CD4-positive, alpha-beta T cell (primary cell): ENCODE measurements at regions not wholly inside any gene's neighbourhood (a gene's known extent, or its start where the extent isn't known, plus 50 kb on each side); places are given as distances from the start of the nearest gene placed in this dataset.
A peak's percentile ranks its signal among the peaks of the same experiment; 100 is the strongest.

Experiments used
- ATAC-seq: fragments of 200-7000 bp; cut with Tn5 transposase; one replicate; pipeline ENCODE4 v1.10.0; 2022; ENCODE audit warnings: mild to moderate bottlenecking; ENCODE audit not compliant: poor library complexity
- CTCF ChIA-PET: fragments of 350-600 bp; sonication (Branson Sonifier 250); formaldehyde crosslinking; loops from one replicate; lab custom pipeline; 2021; ENCODE audit warnings: antibody characterized with exemption, inconsistent platforms; lab: Charles Lee
- POLR2A ChIA-PET: fragments of 350-600 bp; sonication (Branson Sonifier 250); formaldehyde crosslinking; loops from one replicate; lab custom pipeline; 2021; ENCODE audit warnings: antibody characterized with exemption, inconsistent platforms; lab: Charles Lee
- DNase-seq, 14 experiments: peaks; one replicate each; pipeline ENCODE4 v3.0.0-alpha.2; 2013 to 2020; ENCODE audit warnings: mixed read lengths in 2 of 14
- H3K27ac ChIP-seq, 2 donors: one replicate each; pipeline versions ENCODE4 v1.5.1 to v1.7.0; 2013; ENCODE audit warnings: low read length in 2 of 2, low read depth in 1 of 2, mild to moderate bottlenecking in 1 of 2
- H3K27me3 ChIP-seq, 2 experiments: 1 replicate in 1 of 2; 2 replicates in 1 of 2; pipeline versions ENCODE4 v1.6.1 to v1.7.0; 2013; ENCODE audit warnings: low read length in 2 of 2, control low read depth in 1 of 2, mild to moderate bottlenecking in 1 of 2, moderate library complexity in 1 of 2; ENCODE audit not compliant: insufficient read depth in 2 of 2, control insufficient read depth in 1 of 2
- H3K36me3 ChIP-seq: one replicate; pipeline ENCODE4 v1.6.1; 2013; ENCODE audit warnings: low read length, control low read depth; ENCODE audit not compliant: insufficient read depth
- H3K4me1 ChIP-seq: one replicate; pipeline ENCODE4 v1.6.1; 2013; ENCODE audit warnings: low read length, control low read depth; ENCODE audit not compliant: insufficient read depth
- H3K4me3 ChIP-seq: one replicate; pipeline ENCODE4 v1.5.1; 2013; ENCODE audit warnings: mild to moderate bottlenecking, low read length, moderate library complexity
- H3K9me3 ChIP-seq, 2 experiments: 1 replicate in 1 of 2; 2 replicates in 1 of 2; pipeline versions ENCODE4 v1.6.1 to v1.7.0; 2013; ENCODE audit warnings: low read length in 2 of 2, mild to moderate bottlenecking in 2 of 2, control low read depth in 1 of 2, moderate library complexity in 1 of 2; ENCODE audit not compliant: control insufficient read depth in 1 of 2, insufficient read depth in 1 of 2
- H3K27ac Mint-ChIP-seq: one replicate; pipeline ENCODE4 v1.8.0; 2020; ENCODE audit warnings: mixed read lengths
- H3K27me3 Mint-ChIP-seq: one replicate; pipeline ENCODE4 v1.8.0; 2021; ENCODE audit warnings: mixed read lengths
- H3K36me3 Mint-ChIP-seq: one replicate; pipeline ENCODE4 v1.8.0; 2021; ENCODE audit warnings: low read depth, mixed read lengths
- H3K4me1 Mint-ChIP-seq: one replicate; pipeline ENCODE4 v1.8.0; 2021; ENCODE audit warnings: low read depth, mixed read lengths
- H3K4me3 Mint-ChIP-seq: one replicate; pipeline ENCODE4 v1.8.0; 2020; ENCODE audit warnings: mild to moderate bottlenecking, mixed read lengths
- H3K9me3 Mint-ChIP-seq: one replicate; pipeline ENCODE4 v1.8.0; 2020; ENCODE audit warnings: mixed read lengths
- intact Hi-C, 2 experiments: fragments of 100-400 bp; cut with DNase I in 1 of 2; cut with micrococcal nuclease in 1 of 2; formaldehyde crosslinking; loops; one replicate each; pipeline versions ENCODE4 v1.15.1 to v1.9.0; 2023 to 2025; cut with DNase I, micrococcal nuclease
- TF ChIP-seq, protein P1 (sequence below): fragments of 200-600 bp; IDR thresholded peaks from one replicate; pipeline ENCODE4 v1.8.0; 2022; ENCODE audit warnings: antibody characterized with exemption, mild to moderate bottlenecking

DNA sequence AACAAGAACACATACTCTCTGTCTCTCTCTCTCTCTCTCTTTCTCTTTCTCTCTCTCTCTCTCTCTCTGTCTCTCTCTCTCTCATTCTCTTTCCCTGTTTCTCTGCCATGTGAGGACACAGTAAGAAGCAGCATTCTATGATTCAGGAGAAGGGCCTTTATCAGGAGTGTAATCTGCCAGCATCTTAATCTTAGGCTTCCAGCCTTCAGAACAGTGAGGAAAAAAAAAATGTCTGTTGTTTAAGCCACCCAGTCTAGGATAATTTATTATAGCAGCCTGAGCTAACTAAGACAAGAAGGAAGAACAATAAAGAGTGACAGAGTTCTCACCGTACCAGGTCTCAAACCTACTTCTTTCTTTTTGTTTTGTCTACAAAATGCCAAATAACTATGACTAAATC is 399.4 kb downstream of the SOCS6 start:
- no peak for DNase-seq
- POLR2A ChIA-PET: interaction anchor here (0.6 kb wide), 1 partner anchor 15 kb away, joined by 4 read pairs; no protein-coding TSS in a partner anchor
- no peak overlapping the region for H3K4me3 Mint-ChIP-seq
- TF ChIP-seq, protein P1, sequence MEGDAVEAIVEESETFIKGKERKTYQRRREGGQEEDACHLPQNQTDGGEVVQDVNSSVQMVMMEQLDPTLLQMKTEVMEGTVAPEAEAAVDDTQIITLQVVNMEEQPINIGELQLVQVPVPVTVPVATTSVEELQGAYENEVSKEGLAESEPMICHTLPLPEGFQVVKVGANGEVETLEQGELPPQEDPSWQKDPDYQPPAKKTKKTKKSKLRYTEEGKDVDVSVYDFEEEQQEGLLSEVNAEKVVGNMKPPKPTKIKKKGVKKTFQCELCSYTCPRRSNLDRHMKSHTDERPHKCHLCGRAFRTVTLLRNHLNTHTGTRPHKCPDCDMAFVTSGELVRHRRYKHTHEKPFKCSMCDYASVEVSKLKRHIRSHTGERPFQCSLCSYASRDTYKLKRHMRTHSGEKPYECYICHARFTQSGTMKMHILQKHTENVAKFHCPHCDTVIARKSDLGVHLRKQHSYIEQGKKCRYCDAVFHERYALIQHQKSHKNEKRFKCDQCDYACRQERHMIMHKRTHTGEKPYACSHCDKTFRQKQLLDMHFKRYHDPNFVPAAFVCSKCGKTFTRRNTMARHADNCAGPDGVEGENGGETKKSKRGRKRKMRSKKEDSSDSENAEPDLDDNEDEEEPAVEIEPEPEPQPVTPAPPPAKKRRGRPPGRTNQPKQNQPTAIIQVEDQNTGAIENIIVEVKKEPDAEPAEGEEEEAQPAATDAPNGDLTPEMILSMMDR: no peak
- H3K36me3 Mint-ChIP-seq: peaks cover 7% of the 10 kb centered on the region
- H3K4me1 Mint-ChIP-seq: peaks cover 39% of the 10 kb centered on the region
- Histone ChIP-seq H3K4me3 (no peak overlapping the region), H3K36me3 (no peaks in the 10 kb centered on the region), H3K27me3 (no peaks in the 10 kb centered on the region), H3K27ac (no peak overlapping the region), H3K4me1 (no peaks in the 10 kb centered on the region), H3K9me3 (no peaks in the 10 kb centered on the region)
- peak overlapping the region; percentile 62 for H3K27ac Mint-ChIP-seq
- H3K9me3 Mint-ChIP-seq: peaks cover 5% of the 10 kb centered on the region
- CTCF ChIA-PET: no interaction called here
- no peak for ATAC-seq
- intact Hi-C loops: loop anchor here in 1 of 2 experiments (2.0 kb wide), 1 partner anchor 47 kb away; no protein-coding TSS in a partner anchor
- no peaks in the 10 kb centered on the region for H3K27me3 Mint-ChIP-seq

DNA sequence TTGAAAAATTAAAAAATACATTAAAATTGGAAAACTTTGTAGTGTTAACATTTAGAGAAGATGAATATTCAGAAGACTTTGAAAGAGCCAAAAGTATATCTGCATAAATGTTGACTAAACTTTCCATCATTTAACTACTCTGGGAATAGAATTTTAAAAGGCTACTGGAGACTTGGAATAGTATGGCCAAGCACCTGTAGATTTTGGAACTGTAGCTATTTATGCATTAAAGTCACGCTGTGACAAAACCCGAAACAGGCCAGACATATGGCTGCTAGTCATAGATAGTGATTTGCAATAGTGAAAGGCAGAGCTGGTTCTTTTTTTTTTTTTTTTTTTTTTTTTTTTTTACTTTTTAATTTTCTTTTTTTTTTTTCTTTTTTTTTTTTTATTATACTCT is 396.0 kb downstream of the SOCS6 start:
- peaks cover 23% of the 10 kb centered on the region for H3K36me3 Mint-ChIP-seq
- DNase-seq: no peak

GRCh38 chr18:70683263-70683662 is 394.4 kb downstream of the SOCS6 start:
- peak; percentile 96 for ATAC-seq
- H3K27ac ChIP-seq: peak overlapping the region in 1 of 2 donors; percentile 32
- Mint-ChIP-seq H3K4me3 (peak overlapping the region; percentile 8), H3K27me3 (no peaks in the 10 kb centered on the region), H3K27ac (peak overlapping the region; percentile 91), H3K9me3 (peaks cover 5% of the 10 kb centered on the region), H3K36me3 (peaks cover 21% of the 10 kb centered on the region), H3K4me1 (peaks cover 34% of the 10 kb centered on the region)
- ChIA-PET CTCF (interaction anchor here (0.7 to 1.7 kb wide), 4 partner anchors 10 to 154 kb away, joined by 3 to 6 read pairs (median 3); no protein-coding TSS in a partner anchor), POLR2A (interaction anchor here (0.7 to 2.9 kb wide), 5 partner anchors 10 to 450 kb away, joined by 3 to 20 read pairs (median 3); no protein-coding TSS in a partner anchor)
- no peaks in the 10 kb centered on the region for H3K36me3 ChIP-seq
- H3K27me3 ChIP-seq: no peaks in the 10 kb centered on the region
- TF ChIP-seq, protein P1: no peak
- peaks cover 0 to 8% of the 10 kb centered on the region in 2 experiments for H3K9me3 ChIP-seq
- peak in 3 of 14 experiments; percentile 54 to 73 (median 71) for DNase-seq
- H3K4me3 ChIP-seq: no peak overlapping the region
- intact Hi-C loops: loop anchor here in 1 of 2 experiments (1.0 kb wide), 2 partner anchors 11 to 20 kb away; no protein-coding TSS in a partner anchor
- H3K4me1 ChIP-seq: no peaks in the 10 kb centered on the region

More for the DNA sequence above, 396.0 kb downstream of the SOCS6 start:
- peaks cover 0 to 8% of the 10 kb centered on the region in 2 experiments for H3K9me3 ChIP-seq
- H3K27ac ChIP-seq: no peak overlapping the region
- peaks cover 5% of the 10 kb centered on the region for H3K9me3 Mint-ChIP-seq
- peaks cover 40% of the 10 kb centered on the region for H3K4me1 Mint-ChIP-seq
- H3K27ac Mint-ChIP-seq: peak overlapping the region; percentile 91
- POLR2A ChIA-PET: interaction anchor here (2.9 kb wide), 1 partner anchor 12 kb away, joined by 20 read pairs; no protein-coding TSS in a partner anchor
- H3K4me3 ChIP-seq: no peak overlapping the region
- H3K27me3 ChIP-seq: no peaks in the 10 kb centered on the region
- H3K36me3 ChIP-seq: no peaks in the 10 kb centered on the region
- no peak overlapping the region for H3K4me3 Mint-ChIP-seq
- no peaks in the 10 kb centered on the region for H3K27me3 Mint-ChIP-seq
- TF ChIP-seq, protein P1: no peak
- intact Hi-C loops: no loop called here
- CTCF ChIA-PET: interaction anchor here (0.7 kb wide), 1 partner anchor 8 kb away, joined by 3 read pairs; no protein-coding TSS in a partner anchor
- no peaks in the 10 kb centered on the region for H3K4me1 ChIP-seq
- ATAC-seq: no peak
